A673 (cell line): ENCODE measurements at regions not wholly inside any gene's neighbourhood (a gene's known extent, or its start where the extent isn't known, plus 50 kb on each side); places are given as distances from the start of the nearest gene placed in this dataset.

Experiments
- BruUV-seq: library from RNA; stranded (reverse); fragments of 400-500 nt; replicated peaks from 2 replicates; lab custom pipeline; 2021; lab: Mats Ljungman, UMichigan
- CTCF ChIA-PET: fragments of 300-600 bp; sonication (Branson Sonifier 250); formaldehyde crosslinking; loops from one replicate; lab custom pipeline; 2022; ENCODE audit warnings: antibody characterized with exemption; lab: Charles Lee
- POLR2A ChIA-PET: fragments of 300-600 bp; sonication (Branson Sonifier 250); formaldehyde crosslinking; loops from one replicate; lab custom pipeline; 2022; ENCODE audit warnings: antibody characterized with exemption; ENCODE audit not compliant: low non-redundant PET; lab: Charles Lee
- DNase-seq: peaks from one replicate; pipeline ENCODE4 v3.0.0-alpha.2; 2015; ENCODE audit warnings: low spot score
- H3K27ac ChIP-seq: fragments of 200-600 bp; sonication (generic); 2 replicates; pipeline ENCODE4 v1.5.1; 2016; ENCODE audit warnings: mixed run types, low read depth, mild to moderate bottlenecking, mixed read lengths, antibody characterized with exemption, low read length; ENCODE audit not compliant: poor library complexity, severe bottlenecking
- H3K27me3 ChIP-seq: fragments of 200-600 bp; sonication (generic); replicated peaks from 2 replicates; pipeline ENCODE4 v1.6.1; 2017; ENCODE audit warnings: mixed run types, low read depth, mild to moderate bottlenecking, mixed read lengths, antibody characterized with exemption, low read length; ENCODE audit not compliant: insufficient read depth, poor library complexity
- H3K36me3 ChIP-seq: fragments of 200-600 bp; sonication (generic); 2 replicates; pipeline ENCODE4 v1.6.1; 2016; ENCODE audit warnings: mixed run types, mild to moderate bottlenecking, mixed read lengths, antibody characterized with exemption, low read length; ENCODE audit not compliant: insufficient read depth, poor library complexity, severe bottlenecking
- H3K4me1 ChIP-seq: fragments of 200-600 bp; sonication (generic); 2 replicates; pipeline ENCODE4 v1.6.1; 2017; ENCODE audit warnings: mixed run types, mild to moderate bottlenecking, mixed read lengths, antibody characterized with exemption, low read length; ENCODE audit not compliant: insufficient read depth, poor library complexity, severe bottlenecking
- H3K4me3 ChIP-seq: fragments of 200-600 bp; sonication (generic); 2 replicates; pipeline ENCODE4 v1.5.1; 2016; ENCODE audit warnings: low read depth, mixed run types, mild to moderate bottlenecking, mixed read lengths, low read length; ENCODE audit not compliant: poor library complexity, severe bottlenecking
- H3K9me3 ChIP-seq: fragments of 200-600 bp; sonication (generic); 2 replicates; pipeline ENCODE4 v1.6.1; 2016; ENCODE audit warnings: mixed run types, low read depth, mild to moderate bottlenecking, mixed read lengths, antibody characterized with exemption, low read length; ENCODE audit not compliant: poor library complexity, severe bottlenecking
- EZH2 ChIP-seq: fragments of 200-600 bp; sonication (generic); IDR thresholded peaks from 2 replicates; pipeline ENCODE4 v1.6.1; 2017; ENCODE audit warnings: borderline replicate concordance, low read depth, mild to moderate bottlenecking, mixed read lengths, antibody characterized with exemption, low read length; ENCODE audit not compliant: poor library complexity, severe bottlenecking
- intact Hi-C: fragments of 100-400 bp; cut with micrococcal nuclease; formaldehyde crosslinking; loops from one replicate; pipeline ENCODE4 v1.10.0; 2022; ENCODE audit not compliant: unreplicated experiment
- TF ChIP-seq, protein P1 (sequence below): fragments of 300-800, 200-600 bp; sonication (generic); conservative IDR thresholded peaks from 2 replicates; pipeline ENCODE4 v1.5.1; 2017; ENCODE audit warnings: low read depth, mild to moderate bottlenecking, antibody characterized with exemption, low read length, moderate library complexity, mixed read lengths

GRCh38 chr2:63665846-63666475 is 77.2 kb downstream of the MDH1 start:
- POLR2A ChIA-PET: no interaction called here
- Histone ChIP-seq H3K27me3 (no peaks in the 10 kb centered on the region), H3K4me1 (no peaks in the 10 kb centered on the region), H3K27ac (no peak overlapping the region), H3K4me3 (no peak overlapping the region), H3K36me3 (no peaks in the 10 kb centered on the region), H3K9me3 (no peaks in the 10 kb centered on the region)
- TF ChIP-seq EZH2: no peak
- TF ChIP-seq, protein P1, sequence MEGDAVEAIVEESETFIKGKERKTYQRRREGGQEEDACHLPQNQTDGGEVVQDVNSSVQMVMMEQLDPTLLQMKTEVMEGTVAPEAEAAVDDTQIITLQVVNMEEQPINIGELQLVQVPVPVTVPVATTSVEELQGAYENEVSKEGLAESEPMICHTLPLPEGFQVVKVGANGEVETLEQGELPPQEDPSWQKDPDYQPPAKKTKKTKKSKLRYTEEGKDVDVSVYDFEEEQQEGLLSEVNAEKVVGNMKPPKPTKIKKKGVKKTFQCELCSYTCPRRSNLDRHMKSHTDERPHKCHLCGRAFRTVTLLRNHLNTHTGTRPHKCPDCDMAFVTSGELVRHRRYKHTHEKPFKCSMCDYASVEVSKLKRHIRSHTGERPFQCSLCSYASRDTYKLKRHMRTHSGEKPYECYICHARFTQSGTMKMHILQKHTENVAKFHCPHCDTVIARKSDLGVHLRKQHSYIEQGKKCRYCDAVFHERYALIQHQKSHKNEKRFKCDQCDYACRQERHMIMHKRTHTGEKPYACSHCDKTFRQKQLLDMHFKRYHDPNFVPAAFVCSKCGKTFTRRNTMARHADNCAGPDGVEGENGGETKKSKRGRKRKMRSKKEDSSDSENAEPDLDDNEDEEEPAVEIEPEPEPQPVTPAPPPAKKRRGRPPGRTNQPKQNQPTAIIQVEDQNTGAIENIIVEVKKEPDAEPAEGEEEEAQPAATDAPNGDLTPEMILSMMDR: no peak
- CTCF ChIA-PET: no interaction called here
- no TSS peak for BruUV-seq
- DNase-seq: no peak
- intact Hi-C loops: no loop called here

GRCh38 chr2:63667132-63667700 is 78.5 kb downstream of the MDH1 start:
- Histone ChIP-seq H3K4me3 (no peak overlapping the region), H3K27ac (no peak overlapping the region), H3K9me3 (no peaks in the 10 kb centered on the region), H3K4me1 (no peaks in the 10 kb centered on the region), H3K27me3 (no peaks in the 10 kb centered on the region), H3K36me3 (no peaks in the 10 kb centered on the region)
- no peak for DNase-seq
- intact Hi-C loops: no loop called here
- TF ChIP-seq, protein P1: no peak
- no peak for TF ChIP-seq EZH2
- ChIA-PET CTCF (no interaction called here), POLR2A (no interaction called here)
- no TSS peak for BruUV-seq

DNA sequence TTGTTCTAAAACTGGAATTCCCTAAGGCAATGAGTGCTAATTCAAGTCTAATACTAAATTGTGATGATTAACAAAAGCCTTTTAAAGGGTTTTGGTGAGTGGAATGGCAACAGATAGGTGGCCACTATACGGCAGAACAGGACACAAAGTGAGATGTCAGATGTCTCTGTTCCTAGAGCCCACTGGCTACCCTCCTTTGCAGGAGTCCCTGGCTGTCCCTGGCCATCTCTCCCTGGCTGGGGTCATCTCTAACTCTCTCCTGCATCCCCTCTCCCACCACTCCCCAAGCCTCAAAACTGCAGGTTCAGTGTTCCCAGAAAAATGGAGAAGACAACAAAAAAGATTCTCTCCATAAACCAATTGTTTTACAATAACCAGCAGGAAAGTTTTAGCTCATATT is 79.2 kb downstream of the MDH1 start:
- Histone ChIP-seq H3K4me3 (no peak overlapping the region), H3K27ac (no peak overlapping the region)
- CTCF ChIA-PET: no interaction called here

More for the DNA sequence above, 79.2 kb downstream of the MDH1 start:
- no peaks in the 10 kb centered on the region for H3K9me3 ChIP-seq
- TF ChIP-seq EZH2: no peak
- TF ChIP-seq, protein P1: no peak
- H3K4me1 ChIP-seq: no peaks in the 10 kb centered on the region
- H3K27me3 ChIP-seq: no peaks in the 10 kb centered on the region
- no peak for DNase-seq
- intact Hi-C loops: no loop called here
- H3K36me3 ChIP-seq: no peaks in the 10 kb centered on the region
- POLR2A ChIA-PET: no interaction called here
- BruUV-seq: no TSS peak
